GM23338 (cell line): ENCODE measurements at regions not wholly inside any gene's neighbourhood (a gene's known extent, or its start where the extent isn't known, plus 50 kb on each side); places are given as distances from the start of the nearest gene placed in this dataset.

Experiments
- POLR2AphosphoS5 ChIP-seq: IDR thresholded peaks from 2 replicates; pipeline ENCODE4 v1.6.1; 2016; ENCODE audit warnings: antibody characterized with exemption, low read depth
- TF ChIP-seq, protein P1 (sequence below), 2 experiments: fragments of 200-600 bp in 1 of 2; sonication (generic) in 1 of 2; conservative IDR thresholded peaks; 2 replicates each; pipeline versions ENCODE4 v1.5.1 to v1.6.1; 2016 to 2017; ENCODE audit warnings: antibody characterized with exemption in 2 of 2, low read depth in 2 of 2, mild to moderate bottlenecking in 2 of 2, moderate library complexity in 1 of 2

GRCh38 chr1:81703756-81704463 is 96.8 kb upstream of the ADGRL2 start:
- no peak for TF ChIP-seq POLR2AphosphoS5
- TF ChIP-seq, protein P1, sequence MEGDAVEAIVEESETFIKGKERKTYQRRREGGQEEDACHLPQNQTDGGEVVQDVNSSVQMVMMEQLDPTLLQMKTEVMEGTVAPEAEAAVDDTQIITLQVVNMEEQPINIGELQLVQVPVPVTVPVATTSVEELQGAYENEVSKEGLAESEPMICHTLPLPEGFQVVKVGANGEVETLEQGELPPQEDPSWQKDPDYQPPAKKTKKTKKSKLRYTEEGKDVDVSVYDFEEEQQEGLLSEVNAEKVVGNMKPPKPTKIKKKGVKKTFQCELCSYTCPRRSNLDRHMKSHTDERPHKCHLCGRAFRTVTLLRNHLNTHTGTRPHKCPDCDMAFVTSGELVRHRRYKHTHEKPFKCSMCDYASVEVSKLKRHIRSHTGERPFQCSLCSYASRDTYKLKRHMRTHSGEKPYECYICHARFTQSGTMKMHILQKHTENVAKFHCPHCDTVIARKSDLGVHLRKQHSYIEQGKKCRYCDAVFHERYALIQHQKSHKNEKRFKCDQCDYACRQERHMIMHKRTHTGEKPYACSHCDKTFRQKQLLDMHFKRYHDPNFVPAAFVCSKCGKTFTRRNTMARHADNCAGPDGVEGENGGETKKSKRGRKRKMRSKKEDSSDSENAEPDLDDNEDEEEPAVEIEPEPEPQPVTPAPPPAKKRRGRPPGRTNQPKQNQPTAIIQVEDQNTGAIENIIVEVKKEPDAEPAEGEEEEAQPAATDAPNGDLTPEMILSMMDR (conservative IDR thresholded peaks at IDR 0.05; ENCODE audit: low read depth in 2 of 2), result no peak
